SK-MEL-5 (cell line): ENCODE measurements at regions not wholly inside any gene's neighbourhood (a gene's known extent, or its start where the extent isn't known, plus 50 kb on each side); places are given as distances from the start of the nearest gene placed in this dataset.
A peak's percentile ranks its signal among the peaks of the same experiment; 100 is the strongest.
"Not testable (repeated sequence)": the region's sequence is repeated elsewhere in the genome, so short reads cannot be mapped to it uniquely, and the experiment has no call there.

Experiments
- DNase-seq: peaks from one replicate; pipeline ENCODE4 v3.0.0-alpha.2; 2016; ENCODE audit warnings: low read depth, low spot score
- in situ Hi-C: cut with HindIII; loops from 2 replicates; pipeline ENCODE4 v1.10.0; 2016; ENCODE audit warnings: low sequenced_read_pairs, high pct_unique_total_duplicates, low pct_unique_long_range_greater_than_20kb

DNA sequence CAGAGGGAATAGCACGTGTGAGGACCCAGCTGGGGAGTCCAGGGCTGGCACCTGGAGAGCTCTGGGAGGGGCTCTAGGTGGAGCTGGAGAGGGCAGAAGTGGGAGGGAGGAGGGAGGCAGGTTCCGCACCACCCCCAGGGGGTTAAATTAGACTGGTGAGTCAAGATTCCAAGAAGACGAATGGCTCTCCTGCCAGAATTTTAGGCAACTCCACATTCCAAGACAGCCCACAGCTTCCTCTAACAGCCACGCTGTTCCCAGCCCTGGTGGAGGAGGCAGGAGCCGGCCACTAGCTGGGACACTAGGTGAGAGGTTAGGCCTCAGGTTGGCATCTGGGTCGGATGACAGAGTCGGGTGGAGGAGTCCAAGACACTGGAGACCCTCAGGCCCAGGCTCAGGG lies 60.2 kb downstream of the TFAP2C start:
- in situ Hi-C loops = no loop called here
- no peak for DNase-seq

DNA sequence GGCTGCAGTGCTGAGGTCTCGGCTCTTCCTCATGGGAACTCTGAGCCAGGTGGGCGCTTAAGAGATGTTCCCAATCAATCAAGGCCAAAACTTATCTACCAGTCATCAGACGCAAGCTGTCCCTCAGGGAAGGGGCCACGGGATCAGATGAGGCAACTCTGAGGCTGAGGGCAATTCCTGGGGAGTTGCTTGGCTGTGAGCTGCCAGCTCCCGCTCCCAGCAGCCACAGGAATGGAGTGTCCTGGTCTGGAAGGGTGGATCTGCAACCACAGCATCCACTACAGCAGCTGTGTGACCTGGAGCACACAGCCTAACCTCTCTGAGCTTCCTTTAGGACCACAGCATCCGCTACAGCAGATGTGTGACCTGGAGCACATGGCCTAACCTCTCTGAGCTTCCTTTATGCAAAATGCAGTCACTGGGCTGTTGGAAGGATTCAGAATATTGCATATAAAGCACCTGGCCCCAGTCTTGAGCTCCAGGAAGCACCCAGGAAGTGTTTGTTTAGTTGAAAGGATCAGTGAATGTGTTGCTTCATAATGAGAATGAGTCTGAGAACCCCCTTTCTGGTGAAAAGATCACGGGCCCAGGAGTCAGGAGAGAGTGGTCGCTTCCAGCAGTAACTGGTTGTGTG lies 60.9 kb downstream of the TFAP2C start:
- no peak for DNase-seq

DNA sequence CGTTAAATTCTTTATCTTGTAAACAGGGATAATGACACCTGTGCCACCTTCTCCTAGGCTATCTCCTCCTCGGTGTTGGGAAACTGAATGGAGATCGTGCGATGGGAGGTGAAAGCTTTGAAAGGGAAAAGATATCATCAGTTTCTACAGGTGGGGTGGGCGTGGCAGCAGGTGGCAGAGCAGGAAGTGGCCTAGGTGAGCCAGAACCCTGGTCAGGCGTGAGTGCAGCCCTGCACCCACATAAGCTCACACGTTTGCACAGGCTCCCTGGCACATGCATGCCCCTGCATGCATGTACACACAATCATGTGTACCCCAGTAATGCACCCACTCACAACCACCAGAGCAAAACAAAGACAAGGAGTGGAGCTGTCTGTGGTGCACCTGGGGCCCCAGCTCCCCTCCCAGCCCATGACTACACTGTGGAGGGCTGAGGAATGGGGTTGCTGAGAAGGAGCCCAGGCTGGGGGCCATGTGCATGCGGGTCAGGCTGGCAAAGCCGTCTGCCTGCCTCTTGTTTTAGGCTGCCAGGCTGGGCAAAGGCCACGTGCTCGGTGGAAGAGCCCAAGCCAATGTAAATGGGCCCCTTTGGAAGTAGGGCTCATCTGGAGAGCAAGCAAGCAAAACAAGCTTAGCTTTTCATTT lies 61.5 kb downstream of the TFAP2C start:
- in situ Hi-C loops = no loop called here
- DNase-seq = no peak

More for the DNA sequence above, 60.9 kb downstream of the TFAP2C start:
- in situ Hi-C loops = no loop called here

DNA sequence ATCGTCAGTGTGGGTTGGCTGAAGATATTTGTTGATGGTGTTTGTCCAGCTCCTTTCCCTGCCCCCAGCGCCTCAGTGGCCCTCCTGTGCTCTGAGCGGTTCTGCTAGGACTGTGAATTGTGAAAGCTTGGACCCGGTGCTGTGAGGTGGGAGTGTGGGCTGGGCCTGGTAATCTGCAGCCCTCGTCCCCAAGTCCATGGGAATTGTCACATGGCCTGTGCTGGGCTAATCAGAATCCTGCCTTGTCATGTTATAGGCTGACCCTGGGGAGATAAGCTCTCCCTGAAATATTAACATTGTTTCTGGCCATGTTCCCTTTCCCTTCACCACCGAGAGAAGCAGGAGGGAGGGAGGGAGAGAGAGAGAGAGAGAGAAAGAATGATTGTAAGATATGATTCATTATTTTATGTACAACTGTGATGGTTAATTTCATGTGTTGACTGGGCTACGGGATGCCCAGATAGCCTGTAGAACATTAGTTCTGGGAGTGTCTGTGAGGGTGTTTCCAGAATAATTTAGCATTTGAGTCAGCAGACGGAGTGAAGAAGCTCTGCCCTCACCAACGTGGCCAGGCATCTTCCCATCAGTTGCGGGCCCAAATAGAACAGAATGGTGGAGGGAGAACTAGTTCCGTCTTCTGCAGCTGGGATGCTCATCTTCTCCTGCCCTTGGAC lies 62.4 kb downstream of the TFAP2C start:
- in situ Hi-C loops = no loop called here
- no peak for DNase-seq

DNA sequence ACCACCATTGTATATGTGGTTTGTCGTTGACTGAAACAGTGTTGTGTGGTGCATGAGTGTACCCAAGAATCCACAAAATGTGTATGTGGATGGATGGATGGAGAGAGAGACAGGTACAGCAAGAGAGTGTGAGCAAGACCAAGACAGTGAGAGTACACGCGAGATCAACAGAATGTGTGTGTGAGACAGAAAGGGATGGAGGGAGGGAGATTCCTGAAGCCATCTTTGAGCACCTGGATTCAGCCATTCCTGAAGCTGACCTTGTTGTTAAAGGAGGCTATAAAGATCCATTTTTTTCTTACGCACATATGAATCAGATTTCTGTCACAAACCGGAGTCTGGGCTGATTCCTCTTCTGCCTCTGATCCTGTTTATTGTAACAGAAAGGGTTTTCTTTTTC lies 64.1 kb downstream of the TFAP2C start:
- DNase-seq = no peak
- in situ Hi-C loops = no loop called here

DNA sequence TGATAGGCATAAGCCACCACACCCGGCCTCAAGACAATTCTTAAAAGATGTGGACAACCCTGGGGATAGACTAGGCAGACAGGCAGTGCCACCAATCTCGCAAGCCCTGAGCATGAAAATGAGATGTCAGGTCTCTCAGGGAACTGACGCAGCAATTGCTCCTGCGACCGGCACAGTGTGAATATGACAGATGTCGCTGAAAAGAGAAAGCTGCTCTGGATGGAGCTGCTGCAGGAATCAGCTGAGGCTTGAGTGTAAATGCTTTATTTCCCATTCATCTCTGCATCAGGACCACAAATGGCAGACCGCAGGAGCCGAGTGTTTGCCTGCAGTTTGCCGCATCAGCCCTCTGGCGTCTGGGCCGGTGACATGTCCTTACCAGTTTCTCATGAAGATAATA lies 68.4 kb downstream of the TFAP2C start:
- in situ Hi-C loops = no loop called here
- no peak for DNase-seq

DNA sequence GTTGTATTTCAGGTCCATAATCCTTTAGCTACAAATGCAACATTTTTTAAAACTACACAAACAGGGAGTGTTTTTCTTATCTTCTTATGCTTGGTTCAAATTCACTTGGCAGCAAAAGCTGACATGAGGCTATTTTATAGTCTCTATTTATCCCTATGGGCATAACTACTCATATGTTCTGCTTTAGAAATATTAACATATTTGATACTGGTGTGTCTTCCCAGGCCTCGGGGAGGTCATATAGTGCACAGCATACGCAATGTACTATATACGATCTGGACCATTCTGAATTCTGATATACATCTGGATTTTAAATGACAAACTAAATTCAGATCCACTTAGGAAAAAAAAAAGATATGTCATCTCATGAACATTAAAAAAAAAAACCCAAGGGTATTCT lies 69.2 kb downstream of the TFAP2C start:
- in situ Hi-C loops = no loop called here
- no peak for DNase-seq

DNA sequence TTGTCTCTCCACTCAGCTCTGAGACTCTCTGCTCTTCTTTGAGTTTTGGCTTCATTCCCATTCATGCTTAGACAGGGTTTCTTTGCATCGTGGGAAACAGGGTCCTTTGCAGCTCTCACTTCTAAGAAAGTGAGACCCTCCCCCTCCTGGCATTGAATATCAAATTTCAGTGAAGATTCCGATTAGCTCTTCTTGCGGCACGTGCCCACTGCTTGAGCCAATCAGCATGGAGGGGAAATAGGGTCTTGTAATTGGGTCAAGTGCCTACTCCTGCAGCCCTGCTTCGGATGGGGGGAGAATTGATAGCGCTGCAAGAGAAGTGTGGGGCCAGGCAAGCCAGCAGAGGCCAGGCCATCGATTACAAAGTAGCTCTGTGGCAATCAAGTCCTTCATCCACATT lies 69.6 kb downstream of the TFAP2C start:
- no peak for DNase-seq
- in situ Hi-C loops = no loop called here

DNA sequence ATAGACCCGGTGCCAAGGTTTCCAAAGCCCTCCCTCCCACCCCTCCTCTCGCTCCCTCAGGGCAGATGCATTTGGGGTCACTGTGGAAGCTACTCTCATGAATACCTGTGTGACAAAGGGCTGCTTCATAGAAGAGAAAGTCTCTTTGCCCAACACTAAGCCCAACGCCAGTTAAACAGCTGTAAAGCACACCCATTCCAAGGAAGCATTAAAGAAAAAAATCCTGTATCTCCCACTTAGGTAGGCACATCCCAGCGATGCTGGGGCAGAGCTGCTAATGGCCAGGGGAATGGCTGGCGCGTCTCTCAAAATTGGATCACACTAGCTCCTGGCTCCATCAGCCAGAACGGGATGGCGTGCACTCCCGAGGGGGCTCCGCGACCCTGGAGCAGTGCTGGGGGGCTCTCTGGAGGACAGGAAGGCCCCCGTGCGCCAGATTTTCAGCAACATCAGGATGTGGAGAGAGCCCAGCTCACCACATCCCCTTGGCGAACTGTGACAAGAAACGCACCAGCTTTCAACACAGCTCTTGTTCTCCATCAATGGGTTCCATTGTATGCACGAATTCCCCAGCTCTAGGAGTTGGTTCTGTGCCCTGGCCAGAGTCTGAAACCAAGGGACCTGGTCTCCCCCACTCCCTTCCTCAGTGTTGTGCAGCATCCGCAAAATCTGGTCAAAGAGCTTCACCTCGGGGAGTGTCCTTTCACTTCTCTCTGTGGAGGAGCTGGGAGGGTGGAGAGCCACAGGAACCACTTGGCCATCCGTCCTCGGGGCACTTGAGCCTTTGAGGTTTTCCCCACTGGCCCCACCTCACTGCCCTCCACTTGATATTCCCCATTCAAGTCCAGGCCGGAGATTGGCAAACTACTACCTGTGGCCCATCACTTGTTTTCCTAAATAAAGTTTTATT lies 74.1 kb downstream of the TFAP2C start:
- in situ Hi-C loops = no loop called here
- peak; percentile 94 for DNase-seq

DNA sequence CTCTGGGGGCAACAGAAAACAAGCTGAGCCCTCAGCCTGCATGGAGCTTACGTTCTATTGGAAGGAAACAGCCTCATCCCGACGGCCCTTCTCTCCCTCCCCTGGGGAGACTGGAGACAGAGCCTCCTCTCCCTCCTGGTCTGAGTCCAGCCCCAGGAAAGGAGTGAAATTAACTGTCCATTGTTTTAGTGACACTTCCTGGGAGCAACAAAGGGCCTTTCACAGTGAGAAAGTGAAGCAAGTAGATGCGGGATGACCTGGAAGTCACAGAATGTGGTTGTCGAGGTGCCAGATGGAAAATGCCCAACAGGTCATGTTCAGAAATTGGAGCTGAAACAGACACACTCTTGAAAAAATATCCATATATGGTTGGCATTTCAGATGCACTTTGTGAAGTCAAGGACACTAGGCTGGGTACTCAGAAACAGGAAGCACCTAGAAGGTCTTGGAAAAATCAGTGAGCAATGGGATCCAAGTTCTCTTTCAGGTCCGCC lies 77.8 kb downstream of the TFAP2C start:
- DNase-seq = peak; percentile 66
- in situ Hi-C loops = no loop called here

DNA sequence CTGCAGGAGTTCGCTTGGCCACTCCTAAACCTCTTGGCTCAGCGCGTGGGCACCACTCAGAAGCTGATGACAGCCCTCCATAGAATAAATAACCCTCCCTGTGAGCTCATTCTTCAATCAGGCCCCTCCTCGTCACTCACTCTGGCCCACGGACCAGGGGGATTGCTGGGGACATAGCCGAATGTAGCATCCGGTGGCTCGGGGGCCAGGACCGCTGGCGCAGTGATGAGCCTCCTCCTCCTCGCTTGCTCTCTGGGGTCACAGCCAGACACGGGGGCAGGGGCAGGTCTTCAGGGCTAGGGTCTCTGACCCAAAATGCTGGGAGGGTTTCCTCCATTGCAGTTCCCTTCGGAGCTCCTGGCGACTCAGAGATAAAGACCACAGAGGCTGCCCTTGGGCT lies 79.9 kb downstream of the TFAP2C start:
- in situ Hi-C loops = no loop called here
- no peak for DNase-seq

DNA sequence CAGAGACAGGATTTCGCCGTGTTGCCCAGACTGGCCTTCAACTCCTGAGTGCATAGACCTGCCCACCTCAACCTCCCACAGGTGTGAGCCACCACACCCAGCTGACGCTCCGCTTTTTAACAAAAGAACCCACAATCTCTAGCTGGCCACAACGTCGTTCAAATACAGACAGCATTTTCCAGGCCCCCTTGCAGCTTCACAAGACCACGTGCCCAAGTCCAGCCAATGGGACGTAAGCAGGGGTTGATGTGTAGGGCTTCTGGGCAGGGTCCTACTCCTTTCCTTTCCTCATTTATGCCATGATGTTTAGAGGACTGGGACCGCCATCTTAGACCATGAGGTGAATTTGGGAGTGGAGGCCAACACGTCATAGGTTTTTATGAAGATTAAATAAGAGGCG lies 81.0 kb downstream of the TFAP2C start:
- no peak for DNase-seq
- in situ Hi-C loops = no loop called here

DNA sequence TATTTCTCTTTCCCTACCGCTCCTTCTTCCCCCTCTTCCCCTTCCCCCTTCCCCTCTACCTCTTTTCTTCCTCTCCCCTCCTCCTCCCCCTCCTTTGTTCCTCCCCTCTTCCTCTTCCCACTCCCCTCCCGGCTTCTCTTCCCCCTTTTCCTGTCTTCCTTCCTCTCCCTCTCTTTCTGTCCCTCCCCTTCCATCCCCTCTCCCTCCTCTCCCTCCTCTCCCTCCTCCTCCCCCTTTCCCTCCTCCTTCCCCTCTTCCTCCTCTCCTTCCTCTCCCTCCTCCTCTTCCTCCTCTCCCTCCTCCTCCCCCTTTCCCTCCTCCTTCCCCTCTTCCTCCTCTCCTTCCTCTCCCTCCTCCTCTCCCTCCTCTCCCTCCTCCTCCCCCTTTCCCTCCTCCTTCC lies 81.5 kb downstream of the TFAP2C start:
- DNase-seq, in situ Hi-C loops: not testable (repeated sequence)

DNA sequence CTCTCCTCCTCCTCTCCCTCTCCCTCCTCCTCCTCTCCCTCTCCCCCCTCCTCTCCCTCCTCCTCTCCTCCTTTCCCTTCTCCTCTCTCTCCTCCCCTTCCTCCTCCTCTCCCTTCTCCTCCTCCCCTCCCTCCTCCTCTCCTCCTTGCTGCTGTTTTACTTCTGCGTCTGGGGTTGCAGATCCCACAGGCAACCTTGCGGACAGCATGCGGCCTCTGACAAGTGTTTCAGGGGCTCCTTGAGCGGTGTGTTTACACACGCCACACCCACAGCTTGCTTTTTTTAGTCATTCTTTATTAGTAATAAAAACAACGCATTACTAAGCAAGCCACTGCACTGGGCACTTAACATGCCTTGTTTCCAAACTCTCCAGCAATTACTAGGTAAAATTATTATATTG lies 81.9 kb downstream of the TFAP2C start:
- in situ Hi-C loops = no loop called here

DNA sequence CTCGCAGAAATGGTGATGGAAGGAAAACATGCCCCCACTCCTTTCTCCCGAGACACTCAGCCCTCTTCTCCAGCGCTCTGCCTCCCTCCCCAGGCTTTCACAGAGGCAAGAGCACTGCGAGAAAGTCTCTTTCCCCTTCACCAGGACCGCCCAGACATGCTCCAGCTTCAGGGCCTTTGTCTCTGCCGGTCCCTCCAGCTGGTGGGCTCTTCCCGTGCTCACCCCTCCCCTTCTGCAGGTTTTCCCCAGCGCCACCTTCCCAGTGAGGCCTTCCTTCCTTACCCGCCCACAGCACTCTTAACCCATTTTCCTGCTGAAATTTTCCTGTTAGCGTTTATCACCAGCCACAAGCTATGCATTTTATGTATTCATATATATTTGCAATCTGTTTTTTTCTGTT lies 86.2 kb downstream of the TFAP2C start:
- in situ Hi-C loops = no loop called here
- no peak for DNase-seq

More for the DNA sequence above, 81.9 kb downstream of the TFAP2C start:
- no peak for DNase-seq

DNA sequence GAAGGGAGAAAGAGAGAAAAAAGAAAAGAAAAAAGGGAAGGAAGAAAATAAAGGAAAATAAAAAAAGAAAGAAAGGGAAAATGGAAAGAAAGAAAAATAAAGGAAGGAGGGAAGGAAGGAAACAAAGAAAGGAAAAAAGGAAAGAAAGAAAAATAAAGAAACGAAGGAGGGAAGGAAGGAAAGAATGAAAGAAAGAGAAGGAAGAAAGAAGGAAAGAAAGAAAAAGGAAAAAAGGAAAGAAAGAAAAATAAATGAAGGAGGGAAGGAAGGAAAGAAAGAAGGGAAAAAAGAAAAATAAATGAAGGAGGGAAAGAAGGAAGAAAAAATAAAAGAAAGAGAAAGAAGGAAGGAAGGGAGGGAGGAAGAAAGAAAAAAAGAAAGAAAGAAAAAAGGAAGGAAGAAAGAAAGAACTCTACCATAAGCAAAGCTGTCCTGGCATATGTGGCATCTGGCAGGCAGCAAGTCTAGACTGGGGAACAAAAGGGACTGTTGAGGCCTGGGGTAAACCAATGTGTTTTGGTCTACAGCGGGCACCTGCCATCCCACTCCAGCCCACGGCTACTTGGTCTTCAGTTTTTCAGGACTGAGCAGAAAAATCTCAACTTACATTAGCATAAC lies 86.9 kb downstream of the TFAP2C start:
- in situ Hi-C loops = no loop called here
- no peak for DNase-seq

DNA sequence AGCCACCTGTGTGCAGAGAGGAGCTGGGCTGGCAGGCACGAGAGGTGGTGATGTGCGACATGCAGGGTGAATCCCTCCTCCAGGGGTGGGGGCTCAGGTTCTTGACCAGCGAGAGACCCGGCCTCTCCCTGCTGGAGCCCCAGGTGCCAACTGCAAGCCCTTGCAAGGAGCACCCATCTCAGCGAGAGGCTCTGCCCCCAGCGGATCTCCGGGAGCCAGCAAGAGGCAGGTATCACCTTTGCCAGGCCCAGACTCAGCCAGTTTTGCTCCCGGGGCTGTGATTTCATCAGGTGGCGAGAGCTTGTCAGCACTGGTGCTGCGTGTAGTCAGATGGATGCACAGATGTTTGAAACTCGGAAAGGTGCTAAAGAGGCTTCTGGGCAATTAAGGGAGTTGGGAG lies 87.7 kb downstream of the TFAP2C start:
- no peak for DNase-seq
- in situ Hi-C loops = no loop called here

DNA sequence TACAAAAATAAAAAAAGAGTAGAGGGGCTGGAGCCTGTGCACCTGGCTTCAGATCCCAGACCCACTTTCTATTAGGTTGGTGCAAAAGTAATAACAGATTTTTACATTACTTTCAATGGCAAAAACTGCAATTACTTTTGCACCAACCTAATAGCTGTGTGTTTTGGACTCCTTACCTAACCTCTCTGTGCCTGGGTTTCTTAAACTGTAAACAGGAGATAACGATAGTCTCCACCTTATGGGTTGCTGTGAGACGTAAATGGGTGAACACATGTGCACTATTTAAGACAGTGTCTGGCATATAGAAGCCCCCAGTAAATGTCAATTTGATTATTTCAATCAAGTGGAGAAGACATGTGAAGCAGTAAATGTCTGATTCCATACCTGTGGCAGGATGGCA lies 89.7 kb downstream of the TFAP2C start:
- DNase-seq = no peak
- in situ Hi-C loops = no loop called here
